Testis (tissue), 2 donors: ENCODE measurements at regions not wholly inside any gene's neighbourhood (a gene's known extent, or its start where the extent isn't known, plus 50 kb on each side); places are given as distances from the start of the nearest gene placed in this dataset.

Source experiments
- POLR2A ChIP-seq: fragments of 450-650 bp; IDR thresholded peaks from one replicate; pipeline ENCODE4 v1.6.1; 2017; ENCODE audit warnings: antibody characterized with exemption, mild to moderate bottlenecking, moderate library complexity
- TF ChIP-seq, protein P1 (sequence below), 3 experiments: fragments of 450-650 bp in 2 of 3; fragments of 200-600 bp in 1 of 3; sonication (generic) in 1 of 3; IDR thresholded peaks; one replicate each; pipeline ENCODE4 v1.5.1; 2016 to 2019; ENCODE audit warnings: antibody characterized with exemption in 3 of 3, mild to moderate bottlenecking in 2 of 3, moderate library complexity in 1 of 3

DNA sequence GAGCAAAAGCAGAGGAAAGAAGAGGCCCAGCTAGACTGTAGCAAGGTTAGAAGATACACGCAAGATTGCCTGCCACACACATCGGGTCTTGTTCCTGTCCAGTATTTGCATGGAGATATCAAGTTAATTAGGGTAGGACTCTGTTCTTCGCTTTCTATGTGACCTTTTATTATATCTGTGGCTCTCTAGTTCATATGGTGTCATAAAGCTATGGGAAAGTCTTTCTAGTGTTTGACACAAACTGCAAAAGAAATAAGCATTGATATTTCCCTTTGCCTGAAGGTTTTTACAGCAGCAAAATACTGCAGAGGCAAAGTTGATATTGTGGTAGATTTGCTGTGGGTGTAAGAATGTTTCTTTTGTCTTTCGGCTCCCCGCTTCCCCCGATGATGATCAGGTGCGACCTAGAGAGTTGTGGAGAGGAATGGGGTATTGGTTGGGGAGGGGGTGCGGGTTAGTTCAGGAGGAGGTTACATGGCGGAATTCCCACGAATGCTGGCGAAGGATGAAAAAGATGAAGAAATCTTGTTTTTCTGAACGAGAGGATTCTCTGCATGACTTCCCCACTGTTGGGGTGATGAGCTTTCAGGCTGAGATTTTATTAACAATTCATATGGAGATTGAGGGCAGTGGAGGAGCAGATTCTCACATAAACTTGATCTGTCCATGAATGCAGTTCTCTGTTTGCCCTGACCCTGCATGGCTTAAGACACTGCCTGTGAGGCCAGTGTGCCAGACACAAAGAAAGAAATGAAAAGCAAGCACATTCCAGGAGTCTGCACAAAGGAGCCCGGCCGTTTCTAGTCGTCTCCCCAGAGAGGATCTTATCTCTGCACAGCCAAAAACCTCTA lies 550.2 kb downstream of the USP25 start:
- TF ChIP-seq, protein P1, sequence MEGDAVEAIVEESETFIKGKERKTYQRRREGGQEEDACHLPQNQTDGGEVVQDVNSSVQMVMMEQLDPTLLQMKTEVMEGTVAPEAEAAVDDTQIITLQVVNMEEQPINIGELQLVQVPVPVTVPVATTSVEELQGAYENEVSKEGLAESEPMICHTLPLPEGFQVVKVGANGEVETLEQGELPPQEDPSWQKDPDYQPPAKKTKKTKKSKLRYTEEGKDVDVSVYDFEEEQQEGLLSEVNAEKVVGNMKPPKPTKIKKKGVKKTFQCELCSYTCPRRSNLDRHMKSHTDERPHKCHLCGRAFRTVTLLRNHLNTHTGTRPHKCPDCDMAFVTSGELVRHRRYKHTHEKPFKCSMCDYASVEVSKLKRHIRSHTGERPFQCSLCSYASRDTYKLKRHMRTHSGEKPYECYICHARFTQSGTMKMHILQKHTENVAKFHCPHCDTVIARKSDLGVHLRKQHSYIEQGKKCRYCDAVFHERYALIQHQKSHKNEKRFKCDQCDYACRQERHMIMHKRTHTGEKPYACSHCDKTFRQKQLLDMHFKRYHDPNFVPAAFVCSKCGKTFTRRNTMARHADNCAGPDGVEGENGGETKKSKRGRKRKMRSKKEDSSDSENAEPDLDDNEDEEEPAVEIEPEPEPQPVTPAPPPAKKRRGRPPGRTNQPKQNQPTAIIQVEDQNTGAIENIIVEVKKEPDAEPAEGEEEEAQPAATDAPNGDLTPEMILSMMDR (IDR thresholded peaks at IDR 0.05), result peak in 1 of 3 experiments; percentile 5
- TF ChIP-seq POLR2A, result no peak
